ENCODE measurements at regions not wholly inside any gene's neighbourhood (a gene's known extent, or its start where the extent isn't known, plus 50 kb on each side); places are given as distances from the start of the nearest gene placed in this dataset.

- TF ChIP-seq POLR2AphosphoS5 (IDR thresholded peaks at IDR 0.05) (no peak), CTCF (IDR thresholded peaks at IDR 0.05) (no peak), EP300 (IDR thresholded peaks at IDR 0.05; ENCODE audit: low read depth) (no peak), POLR2A (IDR thresholded peaks at IDR 0.05) (no peak)
- Histone ChIP-seq H3K27ac (no peak overlapping the region), H3K36me3 (no peaks in the 10 kb centered on the region), H3K4me3 (no peak overlapping the region), H3K4me1 (no peaks in the 10 kb centered on the region), H3K9me3 (no peaks in the 10 kb centered on the region), H3K27me3 (no peaks in the 10 kb centered on the region)
- intact Hi-C loops (cut with DNase I; ENCODE audit: low total_unique reads) (no loop called here), in situ Hi-C loops (cut with MboI; ENCODE audit: low pct_ligation_motif_present in 1 of 4, low pct_unique_long_range_greater_than_20kb in 1 of 4, low sequenced_read_pairs in 3 of 4) (no loop called here)
- no peak for DNase-seq
- WGBS, 2 donors (ENCODE audit: low coverage in 1 of 2): 50% methylated on average over 1 of the region's 1 CpG; no CpG with 5 or more reads in 1 of the 2 donors
Measured at GRCh38 chr2:65779021-65779420, 346.6 kb upstream of the SPRED2 start.

- WGBS, 2 donors (ENCODE audit: low coverage in 1 of 2): 77% methylated on average over 2 of the region's 2 CpGs; no CpG with 5 or more reads in 1 of the 2 donors
- in situ Hi-C loops (cut with MboI; ENCODE audit: low pct_ligation_motif_present in 1 of 4, low pct_unique_long_range_greater_than_20kb in 1 of 4, low sequenced_read_pairs in 3 of 4): no loop called here
- Histone ChIP-seq H3K9me3 (no peaks in the 10 kb centered on the region), H3K36me3 (no peaks in the 10 kb centered on the region), H3K27ac (no peak overlapping the region), H3K4me1 (no peaks in the 10 kb centered on the region), H3K4me3 (no peak overlapping the region), H3K27me3 (no peaks in the 10 kb centered on the region)
- intact Hi-C loops (cut with DNase I; ENCODE audit: low total_unique reads): no loop called here
- TF ChIP-seq POLR2A (IDR thresholded peaks at IDR 0.05) (no peak), CTCF (IDR thresholded peaks at IDR 0.05) (no peak), EP300 (IDR thresholded peaks at IDR 0.05; ENCODE audit: low read depth) (no peak), POLR2AphosphoS5 (IDR thresholded peaks at IDR 0.05) (no peak)
- DNase-seq: no peak
Measured at GRCh38 chr2:65778137-65778536, 345.7 kb upstream of the SPRED2 start.

- in situ Hi-C loops (cut with MboI; ENCODE audit: low pct_ligation_motif_present in 1 of 4, low pct_unique_long_range_greater_than_20kb in 1 of 4, low sequenced_read_pairs in 3 of 4) (no loop called here), intact Hi-C loops (cut with DNase I; ENCODE audit: low total_unique reads) (no loop called here)
- H3K27me3 ChIP-seq: no peaks in the 10 kb centered on the region
- no peak overlapping the region for H3K4me3 ChIP-seq
- H3K9me3 ChIP-seq: no peaks in the 10 kb centered on the region
- H3K36me3 ChIP-seq: no peaks in the 10 kb centered on the region
- TF ChIP-seq POLR2A (IDR thresholded peaks at IDR 0.05) (no peak), EP300 (IDR thresholded peaks at IDR 0.05; ENCODE audit: low read depth) (no peak), CTCF (IDR thresholded peaks at IDR 0.05) (no peak), POLR2AphosphoS5 (IDR thresholded peaks at IDR 0.05) (no peak)
- 81 to 89% methylated on average over 2 of the region's 2 CpGs for WGBS, 2 donors (ENCODE audit: low coverage in 1 of 2)
- no peaks in the 10 kb centered on the region for H3K4me1 ChIP-seq
- H3K27ac ChIP-seq: no peak overlapping the region
- no peak for DNase-seq
Measured at GRCh38 chr2:65775839-65776238, 343.4 kb upstream of the SPRED2 start.

- no peaks in the 10 kb centered on the region for H3K4me1 ChIP-seq
- no peak overlapping the region for H3K4me3 ChIP-seq
- DNase-seq: no peak
- no peak for TF ChIP-seq EP300 (IDR thresholded peaks at IDR 0.05; ENCODE audit: low read depth)
- no peak for TF ChIP-seq CTCF (IDR thresholded peaks at IDR 0.05)
- TF ChIP-seq POLR2AphosphoS5 (IDR thresholded peaks at IDR 0.05): no peak
- no peak for TF ChIP-seq POLR2A (IDR thresholded peaks at IDR 0.05)
- no peaks in the 10 kb centered on the region for H3K27me3 ChIP-seq
- 77 to 82% methylated on average over 4 of the region's 4 CpGs for WGBS, 2 donors (ENCODE audit: low coverage in 1 of 2)
- in situ Hi-C loops (cut with MboI; ENCODE audit: low pct_ligation_motif_present in 1 of 4, low pct_unique_long_range_greater_than_20kb in 1 of 4, low sequenced_read_pairs in 3 of 4) (no loop called here), intact Hi-C loops (cut with DNase I; ENCODE audit: low total_unique reads) (no loop called here)
- H3K36me3 ChIP-seq: no peaks in the 10 kb centered on the region
- H3K27ac ChIP-seq: no peak overlapping the region
- H3K9me3 ChIP-seq: no peaks in the 10 kb centered on the region
Measured at GRCh38 chr2:65767946-65768345, 335.5 kb upstream of the SPRED2 start.
